Transverse colon (tissue), 4 donors: ENCODE measurements at regions not wholly inside any gene's neighbourhood (a gene's known extent, or its start where the extent isn't known, plus 50 kb on each side); places are given as distances from the start of the nearest gene placed in this dataset.

Experiments
- CTCF ChIP-seq, 5 experiments: fragments of 200-600 bp in 3 of 5; fragments of 450-650 bp in 2 of 5; sonication (generic) in 3 of 5; IDR thresholded peaks; 1 replicate in 2 of 5; 2 replicates in 3 of 5; pipeline ENCODE4 v1.5.1; 2016 to 2017; ENCODE audit warnings: antibody characterized with exemption in 5 of 5, inconsistent platforms in 3 of 5, mild to moderate bottlenecking in 2 of 5, moderate library complexity in 1 of 5
- EP300 ChIP-seq: sonication (generic); formaldehyde crosslinking; IDR thresholded peaks from one replicate; pipeline ENCODE4 v1.6.1; 2017; ENCODE audit warnings: antibody characterized with exemption, low read depth
- POLR2A ChIP-seq: fragments of 450-650 bp; IDR thresholded peaks from one replicate; pipeline ENCODE4 v1.6.1; 2016; ENCODE audit warnings: antibody characterized with exemption, mild to moderate bottlenecking, moderate library complexity
- POLR2AphosphoS5 ChIP-seq, 3 donors: sonication (generic); formaldehyde crosslinking; IDR thresholded peaks; one replicate each; pipeline ENCODE4 v1.6.1; 2016; ENCODE audit warnings: antibody characterized with exemption in 3 of 3

DNA sequence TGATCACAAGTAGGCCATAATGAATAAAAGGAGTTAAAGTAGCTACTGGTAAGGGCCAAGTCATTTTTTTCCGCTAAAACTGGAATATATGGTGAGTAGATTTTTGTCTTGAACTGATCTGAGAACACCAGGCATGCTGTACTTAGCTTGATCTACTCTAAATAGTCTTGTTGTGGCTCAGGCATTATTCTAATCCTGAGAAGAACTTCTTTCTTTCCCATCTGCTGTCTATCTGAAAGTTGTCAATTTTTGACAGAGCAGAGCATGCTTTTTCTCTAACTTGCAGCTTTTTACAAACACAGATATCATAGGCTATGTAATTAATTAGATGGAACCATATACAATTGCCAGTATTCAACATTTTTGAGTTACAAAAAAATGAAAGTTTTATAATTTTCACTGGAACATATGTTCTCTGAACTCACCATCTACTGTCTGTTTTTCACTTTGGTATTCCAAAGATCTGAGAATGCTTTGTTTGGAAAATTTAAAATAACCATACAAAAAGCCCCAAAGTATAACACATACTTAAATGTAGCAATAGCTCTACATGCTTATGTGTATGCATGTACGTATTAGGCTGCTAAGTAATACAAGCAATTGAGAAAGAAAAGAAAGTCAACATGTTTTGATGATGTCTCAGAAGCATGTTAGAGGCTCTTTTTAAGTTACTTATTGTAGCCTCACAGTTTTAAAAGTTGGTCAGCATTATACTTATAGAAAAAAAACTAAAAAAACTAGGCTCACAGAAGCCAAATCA is 542.7 kb upstream of the LUZP2 start:
- TF ChIP-seq CTCF (IDR thresholded peaks at IDR 0.05) = no peak
- TF ChIP-seq POLR2A = no peak
- TF ChIP-seq POLR2AphosphoS5 (IDR thresholded peaks at IDR 0.05) = no peak
- no peak for TF ChIP-seq EP300
